ENCODE measurements at regions not wholly inside any gene's neighbourhood (a gene's known extent, or its start where the extent isn't known, plus 50 kb on each side); places are given as distances from the start of the nearest gene placed in this dataset.

GRCh38 chr4:163271555-163272127, 60.8 kb downstream of the NPY1R start:
- TF ChIP-seq CTCF (IDR thresholded peaks at IDR 0.05) (no peak), POLR2AphosphoS5 (IDR thresholded peaks at IDR 0.05) (no peak), POLR2A (IDR thresholded peaks at IDR 0.05) (no peak), EP300 (IDR thresholded peaks at IDR 0.05) (no peak)
